ENCODE measurements at regions not wholly inside any gene's neighbourhood (a gene's known extent, or its start where the extent isn't known, plus 50 kb on each side); places are given as distances from the start of the nearest gene placed in this dataset.

DNA sequence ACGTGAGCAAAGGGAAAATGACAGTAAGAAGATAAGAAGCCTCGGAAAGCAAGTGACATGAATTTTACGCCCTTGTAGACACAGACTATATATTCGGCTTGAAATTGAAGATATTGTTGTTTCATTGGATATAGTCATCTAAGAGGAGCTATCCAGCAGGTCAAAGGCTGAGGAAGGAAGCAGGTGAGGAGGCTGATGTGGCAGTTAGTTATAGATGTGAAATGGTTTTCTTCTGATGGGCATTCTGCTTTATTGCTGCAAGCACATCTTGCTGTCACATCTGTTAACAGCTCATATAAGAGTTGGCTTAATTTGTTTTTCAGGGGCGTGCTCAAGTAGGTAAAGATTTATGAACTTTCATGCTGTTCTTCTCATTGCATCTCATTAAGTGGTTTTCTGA, 146.1 kb downstream of the KLF5 start:
- no peak for DNase-seq (ENCODE audit: extremely low spot score, unreplicated experiment)
- no peak for TF ChIP-seq CTCF (conservative IDR thresholded peaks at IDR 0.05)
- no peak overlapping the region for H3K27ac Mint-ChIP-seq
- H3K4me3 Mint-ChIP-seq, result no peak overlapping the region
- H3K4me1 Mint-ChIP-seq (ENCODE audit: unreplicated experiment), result no peaks in the 10 kb centered on the region
- no peaks in the 10 kb centered on the region for H3K27me3 Mint-ChIP-seq
- H3K9me3 Mint-ChIP-seq, result no peaks in the 10 kb centered on the region
- H3K36me3 Mint-ChIP-seq, result no peaks in the 10 kb centered on the region

DNA sequence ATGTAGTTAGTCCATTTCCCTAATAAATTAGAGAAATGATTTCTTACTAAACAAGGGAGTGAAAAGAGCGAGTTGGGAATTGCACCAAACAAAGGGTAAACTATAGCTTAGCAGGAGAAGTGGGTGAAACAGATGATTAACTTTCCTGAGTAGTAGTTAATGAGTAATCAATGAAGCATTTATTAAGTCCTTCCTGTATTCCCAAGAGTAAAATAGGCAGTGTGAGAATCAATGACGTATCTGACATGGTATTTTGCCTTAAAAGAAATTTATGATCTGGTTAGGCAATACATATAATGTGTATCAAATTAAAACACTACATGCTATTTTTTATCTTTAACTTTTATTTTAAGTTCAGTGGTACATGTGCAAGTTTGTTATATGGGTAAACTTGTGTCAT, 142.8 kb downstream of the KLF5 start:
- no peaks in the 10 kb centered on the region for H3K4me1 Mint-ChIP-seq (ENCODE audit: unreplicated experiment)
- no peak for DNase-seq (ENCODE audit: extremely low spot score, unreplicated experiment)
- H3K9me3 Mint-ChIP-seq, result no peaks in the 10 kb centered on the region
- no peaks in the 10 kb centered on the region for H3K27me3 Mint-ChIP-seq
- H3K27ac Mint-ChIP-seq, result no peak overlapping the region
- no peak for TF ChIP-seq CTCF (conservative IDR thresholded peaks at IDR 0.05)
- H3K4me3 Mint-ChIP-seq, result no peak overlapping the region
- H3K36me3 Mint-ChIP-seq, result no peaks in the 10 kb centered on the region

GRCh38 chr13:73198991-73199411, 140.2 kb downstream of the KLF5 start:
- Mint-ChIP-seq H3K4me1 (ENCODE audit: unreplicated experiment) (peaks cover 6% of the 10 kb centered on the region), H3K36me3 (peaks cover 3% of the 10 kb centered on the region), H3K4me3 (no peak overlapping the region), H3K27me3 (no peaks in the 10 kb centered on the region), H3K27ac (no peak overlapping the region), H3K9me3 (peaks cover 5% of the 10 kb centered on the region)
- no peak for TF ChIP-seq CTCF (conservative IDR thresholded peaks at IDR 0.05)
- DNase-seq (ENCODE audit: extremely low spot score, unreplicated experiment), result no peak

- Mint-ChIP-seq H3K36me3 (peaks cover 7% of the 10 kb centered on the region), H3K27ac (no peak overlapping the region), H3K9me3 (peaks cover 7% of the 10 kb centered on the region), H3K27me3 (no peaks in the 10 kb centered on the region), H3K4me3 (no peak overlapping the region), H3K4me1 (ENCODE audit: unreplicated experiment) (peaks cover 8% of the 10 kb centered on the region)
- no peak for DNase-seq (ENCODE audit: extremely low spot score, unreplicated experiment)
- no peak for TF ChIP-seq CTCF (conservative IDR thresholded peaks at IDR 0.05)
Observed at GRCh38 chr13:73195091-73195490, 136.3 kb downstream of the KLF5 start.

DNA sequence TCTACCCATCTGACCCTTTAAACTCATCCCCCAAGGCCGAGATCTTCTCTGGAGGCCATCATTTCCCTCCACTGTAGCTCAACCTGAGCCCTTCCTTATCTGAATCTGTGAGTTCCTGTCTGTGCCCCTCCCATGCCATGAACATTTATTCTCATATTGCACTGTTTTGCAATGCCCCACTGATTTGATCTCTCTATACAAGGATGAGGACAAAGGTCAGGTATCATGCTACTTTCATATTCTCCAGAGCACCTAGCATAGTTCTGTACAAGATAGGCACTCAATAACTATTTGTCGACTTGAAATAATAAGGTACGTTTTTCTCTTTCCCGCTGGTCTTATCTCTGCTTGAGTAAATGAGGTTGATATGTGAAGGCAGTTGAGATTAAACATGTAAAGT, 135.5 kb downstream of the KLF5 start:
- Mint-ChIP-seq H3K9me3 (peaks cover 7% of the 10 kb centered on the region), H3K4me1 (ENCODE audit: unreplicated experiment) (peaks cover 16% of the 10 kb centered on the region), H3K27me3 (no peaks in the 10 kb centered on the region), H3K27ac (peak overlapping the region; percentile 72), H3K4me3 (peak overlapping the region; percentile 48), H3K36me3 (peaks cover 7% of the 10 kb centered on the region)
- DNase-seq (ENCODE audit: extremely low spot score, unreplicated experiment), result no peak
- no peak for TF ChIP-seq CTCF (conservative IDR thresholded peaks at IDR 0.05)

- Mint-ChIP-seq H3K27ac (no peak overlapping the region), H3K4me3 (no peak overlapping the region), H3K27me3 (no peaks in the 10 kb centered on the region), H3K9me3 (peaks cover 7% of the 10 kb centered on the region), H3K36me3 (peaks cover 7% of the 10 kb centered on the region), H3K4me1 (ENCODE audit: unreplicated experiment) (peaks cover 16% of the 10 kb centered on the region)
- TF ChIP-seq CTCF (conservative IDR thresholded peaks at IDR 0.05), result no peak
- DNase-seq (ENCODE audit: extremely low spot score, unreplicated experiment), result no peak
Observed at GRCh38 chr13:73193554-73193953, 134.7 kb downstream of the KLF5 start.

All from type B pancreatic cell (in vitro differentiated cells).